Caco-2 (cell line): ENCODE measurements at regions not wholly inside any gene's neighbourhood (a gene's known extent, or its start where the extent isn't known, plus 50 kb on each side); places are given as distances from the start of the nearest gene placed in this dataset.

Source experiments
- BruUV-seq: library from RNA; stranded (reverse); fragments of 400-500 nt; replicated peaks from 2 replicates; lab custom pipeline; 2021; lab: Mats Ljungman, UMichigan
- CTCF ChIA-PET: fragments of 300-600 bp; sonication (Branson Sonifier 250); formaldehyde crosslinking; loops from one replicate; lab custom pipeline; 2022; ENCODE audit warnings: antibody characterized with exemption; lab: Charles Lee
- POLR2A ChIA-PET: fragments of 300-600 bp; sonication (Branson Sonifier 250); formaldehyde crosslinking; loops from one replicate; lab custom pipeline; 2022; ENCODE audit warnings: antibody characterized with exemption; lab: Charles Lee
- DNase-seq, 2 experiments: peaks; one replicate each; pipeline versions ENCODE4 v3.0.0 to v3.0.0-alpha.2; 2020 to 2022
- H3K27me3 ChIP-seq: replicated peaks from 2 replicates; pipeline ENCODE4 v1.6.0; 2011; ENCODE audit warnings: low read length; ENCODE audit not compliant: control insufficient read depth, insufficient read depth
- H3K36me3 ChIP-seq: 2 replicates; pipeline ENCODE4 v1.5.1; 2011; ENCODE audit warnings: low read length; ENCODE audit not compliant: control insufficient read depth, insufficient read depth
- H3K4me1 ChIP-seq: fragments of 250-450 bp; sonication (Bioruptor Pico); 2 replicates; pipeline ENCODE4 v1.5.1; 2020; ENCODE audit warnings: mild to moderate bottlenecking
- H3K4me3 ChIP-seq: 2 replicates; pipeline ENCODE4 v1.5.1; 2011; ENCODE audit warnings: low read depth, mild to moderate bottlenecking, control low read depth, low read length
- H3K9me3 ChIP-seq: fragments of 250-450 bp; sonication (Bioruptor Pico); 2 replicates; pipeline ENCODE4 v1.5.1; 2020; ENCODE audit warnings: mild to moderate bottlenecking, moderate library complexity
- H3K27ac Mint-ChIP-seq: one replicate; pipeline ENCODE4 v1.8.0; 2022; ENCODE audit warnings: mixed read lengths; ENCODE audit not compliant: unreplicated experiment
- H3K27me3 Mint-ChIP-seq: one replicate; pipeline ENCODE4 v1.8.0; 2022; ENCODE audit warnings: mixed read lengths; ENCODE audit not compliant: insufficient read depth, unreplicated experiment
- H3K36me3 Mint-ChIP-seq: one replicate; pipeline ENCODE4 v1.8.0; 2022; ENCODE audit warnings: mild to moderate bottlenecking, mixed read lengths; ENCODE audit not compliant: insufficient read depth, unreplicated experiment
- H3K4me1 Mint-ChIP-seq: one replicate; pipeline ENCODE4 v1.8.0; 2022; ENCODE audit warnings: low read depth, mixed read lengths; ENCODE audit not compliant: unreplicated experiment
- H3K4me3 Mint-ChIP-seq: one replicate; pipeline ENCODE4 v1.8.0; 2022; ENCODE audit warnings: mild to moderate bottlenecking, moderate library complexity, mixed read lengths; ENCODE audit not compliant: unreplicated experiment
- H3K9me3 Mint-ChIP-seq: one replicate; pipeline ENCODE4 v1.8.0; 2022; ENCODE audit warnings: mixed read lengths; ENCODE audit not compliant: unreplicated experiment
- intact Hi-C: fragments of 100-400 bp; cut with micrococcal nuclease; formaldehyde crosslinking; loops from one replicate; pipeline ENCODE4 v1.10.0; 2022; ENCODE audit not compliant: unreplicated experiment
- TF ChIP-seq, protein P1 (sequence below), 2 experiments: fragments of 200-600 bp in 1 of 2; IDR thresholded peaks; 1 replicate in 1 of 2; 2 replicates in 1 of 2; pipeline versions ENCODE4 v1.5.1 to v1.8.0; 2011 to 2022; ENCODE audit warnings: antibody characterized with exemption in 1 of 2, control low read depth in 1 of 2, inconsistent platforms in 1 of 2, low read depth in 1 of 2, low read length in 1 of 2, mild to moderate bottlenecking in 1 of 2, moderate library complexity in 1 of 2; ENCODE audit not compliant: insufficient read depth in 1 of 2, severe bottlenecking in 1 of 2, unreplicated experiment in 1 of 2

DNA sequence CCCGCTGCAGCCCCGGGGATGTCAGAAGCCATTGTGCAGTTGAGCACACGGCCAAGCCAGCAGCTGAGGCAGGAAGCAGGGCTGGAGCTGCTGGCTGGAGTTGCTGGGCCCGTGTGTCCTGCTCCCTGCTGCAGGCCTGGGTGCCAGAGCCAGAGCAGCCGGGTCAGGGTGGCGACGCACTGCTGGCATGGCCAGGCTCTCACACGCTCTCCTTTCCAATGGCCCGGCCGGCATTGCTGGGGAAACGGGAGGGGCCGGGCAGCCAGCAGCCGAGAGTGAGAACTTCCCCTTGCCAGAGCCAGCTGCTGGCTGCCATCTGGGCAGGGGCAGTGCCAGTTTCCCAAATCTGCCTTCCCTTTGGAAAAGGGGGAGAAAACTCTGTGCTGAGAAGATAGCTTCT is 82.4 kb upstream of the PROX1 start:
- Mint-ChIP-seq H3K36me3 (no peaks in the 10 kb centered on the region), H3K4me3 (no peak overlapping the region), H3K27ac (no peak overlapping the region), H3K27me3 (no peaks in the 10 kb centered on the region), H3K4me1 (no peaks in the 10 kb centered on the region), H3K9me3 (no peaks in the 10 kb centered on the region)
- Histone ChIP-seq H3K4me3 (no peak overlapping the region), H3K36me3 (no peaks in the 10 kb centered on the region), H3K27me3 (no peaks in the 10 kb centered on the region), H3K4me1 (no peaks in the 10 kb centered on the region), H3K9me3 (no peaks in the 10 kb centered on the region)
- no TSS peak for BruUV-seq
- no peak for DNase-seq
- TF ChIP-seq, protein P1, sequence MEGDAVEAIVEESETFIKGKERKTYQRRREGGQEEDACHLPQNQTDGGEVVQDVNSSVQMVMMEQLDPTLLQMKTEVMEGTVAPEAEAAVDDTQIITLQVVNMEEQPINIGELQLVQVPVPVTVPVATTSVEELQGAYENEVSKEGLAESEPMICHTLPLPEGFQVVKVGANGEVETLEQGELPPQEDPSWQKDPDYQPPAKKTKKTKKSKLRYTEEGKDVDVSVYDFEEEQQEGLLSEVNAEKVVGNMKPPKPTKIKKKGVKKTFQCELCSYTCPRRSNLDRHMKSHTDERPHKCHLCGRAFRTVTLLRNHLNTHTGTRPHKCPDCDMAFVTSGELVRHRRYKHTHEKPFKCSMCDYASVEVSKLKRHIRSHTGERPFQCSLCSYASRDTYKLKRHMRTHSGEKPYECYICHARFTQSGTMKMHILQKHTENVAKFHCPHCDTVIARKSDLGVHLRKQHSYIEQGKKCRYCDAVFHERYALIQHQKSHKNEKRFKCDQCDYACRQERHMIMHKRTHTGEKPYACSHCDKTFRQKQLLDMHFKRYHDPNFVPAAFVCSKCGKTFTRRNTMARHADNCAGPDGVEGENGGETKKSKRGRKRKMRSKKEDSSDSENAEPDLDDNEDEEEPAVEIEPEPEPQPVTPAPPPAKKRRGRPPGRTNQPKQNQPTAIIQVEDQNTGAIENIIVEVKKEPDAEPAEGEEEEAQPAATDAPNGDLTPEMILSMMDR (IDR thresholded peaks at IDR 0.05; ENCODE audit: insufficient read depth in 1 of 2, low read depth in 1 of 2, low read length in 1 of 2, severe bottlenecking in 1 of 2, unreplicated experiment in 1 of 2): no peak
- CTCF ChIA-PET: no interaction called here
- intact Hi-C loops: no loop called here
- POLR2A ChIA-PET: no interaction called here

DNA sequence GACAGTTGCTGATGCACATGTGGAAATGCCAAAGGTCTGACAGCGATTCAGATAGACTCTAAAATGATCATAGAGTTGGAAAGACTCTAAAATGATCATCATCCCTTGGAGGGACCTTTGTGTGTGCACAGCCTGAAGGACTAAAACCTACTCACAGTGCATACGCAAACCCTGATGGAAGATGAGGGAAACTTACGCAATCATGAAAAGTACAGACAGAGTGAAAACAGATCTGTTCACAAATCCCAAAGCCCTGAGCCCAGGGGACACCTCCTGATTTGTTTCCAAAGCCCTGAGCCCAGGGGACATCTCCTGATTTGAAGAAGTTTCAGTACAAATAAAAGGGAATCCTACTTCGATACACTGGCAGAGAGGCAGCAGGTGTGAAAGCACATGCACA is 79.3 kb upstream of the PROX1 start:
- TF ChIP-seq, protein P1 (IDR thresholded peaks at IDR 0.05; ENCODE audit: insufficient read depth in 1 of 2, low read depth in 1 of 2, low read length in 1 of 2, severe bottlenecking in 1 of 2, unreplicated experiment in 1 of 2): no peak
- ChIA-PET CTCF (no interaction called here), POLR2A (no interaction called here)
- Mint-ChIP-seq H3K9me3 (no peaks in the 10 kb centered on the region), H3K36me3 (no peaks in the 10 kb centered on the region), H3K27me3 (no peaks in the 10 kb centered on the region), H3K4me3 (no peak overlapping the region), H3K4me1 (no peaks in the 10 kb centered on the region), H3K27ac (no peak overlapping the region)
- intact Hi-C loops: no loop called here
- H3K27me3 ChIP-seq: no peaks in the 10 kb centered on the region
- H3K36me3 ChIP-seq: no peaks in the 10 kb centered on the region
- no peaks in the 10 kb centered on the region for H3K4me1 ChIP-seq
- BruUV-seq: no TSS peak
- DNase-seq: no peak
- H3K4me3 ChIP-seq: no peak overlapping the region
- no peaks in the 10 kb centered on the region for H3K9me3 ChIP-seq

GRCh38 chr1:213914392-213914791 is 73.4 kb upstream of the PROX1 start:
- H3K27me3 Mint-ChIP-seq: no peaks in the 10 kb centered on the region
- no peaks in the 10 kb centered on the region for H3K9me3 Mint-ChIP-seq
- no peaks in the 10 kb centered on the region for H3K36me3 Mint-ChIP-seq
- intact Hi-C loops: no loop called here
- no peaks in the 10 kb centered on the region for H3K4me1 ChIP-seq
- H3K4me3 Mint-ChIP-seq: no peak overlapping the region
- no peak overlapping the region for H3K27ac Mint-ChIP-seq
- H3K4me1 Mint-ChIP-seq: no peaks in the 10 kb centered on the region
- no peaks in the 10 kb centered on the region for H3K9me3 ChIP-seq
- no TSS peak for BruUV-seq
- ChIA-PET CTCF (no interaction called here), POLR2A (no interaction called here)
- no peaks in the 10 kb centered on the region for H3K36me3 ChIP-seq
- no peak overlapping the region for H3K4me3 ChIP-seq
- TF ChIP-seq, protein P1 (IDR thresholded peaks at IDR 0.05; ENCODE audit: insufficient read depth in 1 of 2, low read depth in 1 of 2, low read length in 1 of 2, severe bottlenecking in 1 of 2, unreplicated experiment in 1 of 2): no peak
- H3K27me3 ChIP-seq: no peaks in the 10 kb centered on the region
- no peak for DNase-seq
